OCI-LY7 (cell line): ENCODE measurements at regions not wholly inside any gene's neighbourhood (a gene's known extent, or its start where the extent isn't known, plus 50 kb on each side); places are given as distances from the start of the nearest gene placed in this dataset.

Experiments used
- CTCF ChIP-seq: fragments of 200-600 bp; sonication (generic); conservative IDR thresholded peaks from 2 replicates; pipeline ENCODE4 v1.5.1; 2014; ENCODE audit warnings: mild to moderate bottlenecking, antibody characterized with exemption, low read length, moderate library complexity, mixed read lengths
- EZH2phosphoT487 ChIP-seq: fragments of 200-600 bp; sonication (generic); IDR thresholded peaks from 2 replicates; pipeline ENCODE4 v1.6.1; 2018; ENCODE audit warnings: low read depth, borderline replicate concordance, mild to moderate bottlenecking, mixed run types, antibody characterized with exemption, low read length, moderate library complexity, mixed read lengths

GRCh38 chr9:22382331-22382730 lies 64.3 kb upstream of the DMRTA1 start:
- TF ChIP-seq CTCF, result no peak
- no peak for TF ChIP-seq EZH2phosphoT487
